MM.1S (cell line): ENCODE measurements at regions not wholly inside any gene's neighbourhood (a gene's known extent, or its start where the extent isn't known, plus 50 kb on each side); places are given as distances from the start of the nearest gene placed in this dataset.

Experiments
- DNase-seq: peaks from one replicate; pipeline ENCODE4 v3.0.0-alpha.2; 2015
- H2AFZ ChIP-seq: fragments of 300-600 bp; sonication (generic); 2 replicates; pipeline ENCODE4 v1.6.0; 2016; ENCODE audit warnings: antibody characterized with exemption, low read length
- H3F3A ChIP-seq: fragments of 300-600 bp; sonication (generic); 2 replicates; pipeline ENCODE4 v1.6.1; 2016; ENCODE audit warnings: mild to moderate bottlenecking, antibody characterized with exemption, low read length, moderate library complexity, mixed read lengths; ENCODE audit not compliant: insufficient read depth
- H3K27ac ChIP-seq: fragments of 300-600 bp; sonication (generic); 2 replicates; pipeline ENCODE4 v1.5.1; 2016; ENCODE audit warnings: mild to moderate bottlenecking, low read length
- H3K27me3 ChIP-seq: fragments of 300-600 bp; sonication (generic); replicated peaks from 2 replicates; pipeline ENCODE4 v1.6.0; 2016; ENCODE audit warnings: low read length; ENCODE audit not compliant: insufficient read depth
- H3K36me3 ChIP-seq: fragments of 300-600 bp; sonication (generic); replicated peaks from 2 replicates; pipeline ENCODE4 v1.6.1; 2016; ENCODE audit warnings: mild to moderate bottlenecking, low read length, mixed read lengths; ENCODE audit not compliant: insufficient read depth
- H3K4me1 ChIP-seq: fragments of 300-600 bp; sonication (generic); 2 replicates; pipeline ENCODE4 v1.6.1; 2016; ENCODE audit warnings: low read length, mixed read lengths
- H3K4me2 ChIP-seq: fragments of 300-600 bp; sonication (generic); 2 replicates; pipeline ENCODE4 v1.6.0; 2016; ENCODE audit warnings: low read depth, low read length
- H3K4me3 ChIP-seq: fragments of 300-600 bp; sonication (generic); 2 replicates; pipeline ENCODE4 v1.5.1; 2016; ENCODE audit warnings: low read length, mixed read lengths
- H3K79me2 ChIP-seq: fragments of 300-600 bp; sonication (generic); 2 replicates; pipeline ENCODE4 v1.6.1; 2016; ENCODE audit warnings: mixed run types, low read length, mixed read lengths
- H3K9ac ChIP-seq: fragments of 300-600 bp; sonication (generic); 2 replicates; pipeline ENCODE4 v1.6.1; 2016; ENCODE audit warnings: low read length, mixed read lengths
- H3K9me2 ChIP-seq: fragments of 300-600 bp; sonication (generic); replicated peaks from 2 replicates; pipeline ENCODE4 v1.6.1; 2016; ENCODE audit warnings: mild to moderate bottlenecking, low read length, mixed read lengths; ENCODE audit not compliant: insufficient read depth
- H3K9me3 ChIP-seq: fragments of 300-600 bp; sonication (generic); replicated peaks from 2 replicates; pipeline ENCODE4 v1.6.1; 2016; ENCODE audit warnings: mild to moderate bottlenecking, low read length, mixed read lengths; ENCODE audit not compliant: insufficient read depth
- H4K20me1 ChIP-seq: fragments of 300-600 bp; sonication (generic); 2 replicates; pipeline ENCODE4 v1.6.1; 2016; ENCODE audit warnings: mild to moderate bottlenecking, low read length, moderate library complexity, mixed read lengths; ENCODE audit not compliant: insufficient read depth
- CTCF ChIP-seq: fragments of 300-600 bp; sonication (generic); IDR thresholded peaks from 2 replicates; pipeline ENCODE4 v1.5.1; 2016; ENCODE audit warnings: antibody characterized with exemption, low read length, mixed read lengths
- EZH2 ChIP-seq: fragments of 300-600 bp; sonication (generic); optimal IDR thresholded peaks from 2 replicates; pipeline ENCODE3; 2017; ENCODE audit warnings: low read depth, mild to moderate bottlenecking, antibody characterized with exemption, low read length, mixed read lengths
- EZH2phosphoT487 ChIP-seq: fragments of 300-600 bp; sonication (generic); IDR thresholded peaks from 2 replicates; pipeline ENCODE4 v1.6.1; 2018; ENCODE audit warnings: antibody characterized with exemption, low read length

DNA sequence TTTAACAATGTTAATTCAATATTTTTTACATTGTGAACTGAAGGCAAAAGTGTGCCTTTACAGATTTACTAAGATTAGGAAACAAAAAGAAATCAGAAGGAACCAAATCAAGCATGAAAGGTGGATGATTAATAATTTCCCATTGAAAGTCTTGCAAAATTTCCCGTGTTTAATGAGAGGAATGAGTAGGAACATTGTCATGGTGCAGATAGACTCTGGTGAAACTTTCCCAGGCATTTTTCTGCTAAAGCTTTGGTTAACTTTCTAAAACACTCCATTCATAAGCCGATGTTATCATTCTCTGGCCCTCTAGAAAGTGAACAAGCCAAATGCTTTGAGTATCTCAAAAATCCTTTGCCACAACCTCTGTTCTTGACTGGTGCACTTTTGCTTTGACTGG is 1522.8 kb upstream of the PABPC4L start:
- no peaks in the 10 kb centered on the region for H3K36me3 ChIP-seq
- no peaks in the 10 kb centered on the region for H3K27me3 ChIP-seq
- H3F3A ChIP-seq: no peaks in the 10 kb centered on the region
- H3K9ac ChIP-seq: no peak overlapping the region
- H2AFZ ChIP-seq: no peak overlapping the region
- H3K4me2 ChIP-seq: no peak overlapping the region
- no peaks in the 10 kb centered on the region for H3K79me2 ChIP-seq
- no peak for DNase-seq
- no peaks in the 10 kb centered on the region for H3K4me1 ChIP-seq
- TF ChIP-seq EZH2phosphoT487: no peak
- TF ChIP-seq CTCF: no peak
- no peak for TF ChIP-seq EZH2
- H4K20me1 ChIP-seq: no peaks in the 10 kb centered on the region
- H3K9me2 ChIP-seq: no peaks in the 10 kb centered on the region
- H3K4me3 ChIP-seq: no peak overlapping the region
- H3K9me3 ChIP-seq: no peaks in the 10 kb centered on the region
- no peak overlapping the region for H3K27ac ChIP-seq

- no peak for TF ChIP-seq EZH2
- TF ChIP-seq EZH2phosphoT487: no peak
- no peak for TF ChIP-seq CTCF
- no peaks in the 10 kb centered on the region for H3K79me2 ChIP-seq
- no peaks in the 10 kb centered on the region for H3K4me1 ChIP-seq
- no peaks in the 10 kb centered on the region for H4K20me1 ChIP-seq
- no peaks in the 10 kb centered on the region for H3K9me2 ChIP-seq
- H3K27ac ChIP-seq: no peak overlapping the region
- no peaks in the 10 kb centered on the region for H3K27me3 ChIP-seq
- H3K36me3 ChIP-seq: no peaks in the 10 kb centered on the region
- no peak overlapping the region for H3K4me2 ChIP-seq
- no peak for DNase-seq
- no peaks in the 10 kb centered on the region for H3F3A ChIP-seq
- H2AFZ ChIP-seq: no peak overlapping the region
- H3K4me3 ChIP-seq: no peak overlapping the region
- H3K9ac ChIP-seq: no peak overlapping the region
- no peaks in the 10 kb centered on the region for H3K9me3 ChIP-seq
These were observed 1516.4 kb upstream of the PABPC4L start for GRCh38 chr4:135718019-135718418.

DNA sequence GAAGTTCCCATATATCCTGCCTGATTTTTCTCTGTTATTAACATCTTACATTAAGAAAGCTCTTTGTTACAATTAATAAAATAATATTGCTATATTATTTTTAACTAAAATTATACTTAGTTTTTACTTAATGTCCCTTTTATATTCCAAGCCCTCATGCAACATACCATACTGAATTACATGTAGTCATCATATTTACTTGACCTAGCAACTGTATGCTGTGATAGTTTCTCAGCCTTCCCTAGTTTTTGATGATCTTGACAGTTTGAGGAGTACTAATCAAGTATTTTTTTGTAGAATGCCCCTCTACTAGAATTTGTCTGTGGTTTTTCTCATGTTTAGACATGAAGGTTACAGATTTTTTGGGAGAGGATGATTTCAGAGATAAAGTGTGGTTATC is 1503.8 kb upstream of the PABPC4L start:
- H3F3A ChIP-seq: no peaks in the 10 kb centered on the region
- H3K9me2 ChIP-seq: no peaks in the 10 kb centered on the region
- H3K9me3 ChIP-seq: no peaks in the 10 kb centered on the region
- H3K27ac ChIP-seq: no peak overlapping the region
- no peaks in the 10 kb centered on the region for H3K36me3 ChIP-seq
- H3K27me3 ChIP-seq: no peaks in the 10 kb centered on the region
- TF ChIP-seq EZH2phosphoT487: no peak
- no peak for TF ChIP-seq CTCF
- TF ChIP-seq EZH2: no peak
- no peaks in the 10 kb centered on the region for H3K79me2 ChIP-seq
- no peak overlapping the region for H3K4me3 ChIP-seq
- no peak overlapping the region for H2AFZ ChIP-seq
- no peak for DNase-seq
- H3K9ac ChIP-seq: no peak overlapping the region
- no peak overlapping the region for H3K4me2 ChIP-seq
- H4K20me1 ChIP-seq: no peaks in the 10 kb centered on the region
- no peaks in the 10 kb centered on the region for H3K4me1 ChIP-seq
